Astrocyte of the cerebellum (primary cell): ENCODE measurements at regions not wholly inside any gene's neighbourhood (a gene's known extent, or its start where the extent isn't known, plus 50 kb on each side); places are given as distances from the start of the nearest gene placed in this dataset.
A peak's percentile ranks its signal among the peaks of the same experiment; 100 is the strongest.

ENCODE experiments used
- DNase-seq: peaks from one replicate; pipeline ENCODE4 v3.0.0-alpha.2; 2011; ENCODE audit warnings: low read depth
- H3K4me3 ChIP-seq: 2 replicates; pipeline ENCODE4 v1.5.1; 2011; ENCODE audit warnings: mild to moderate bottlenecking, low read depth, low read length, moderate library complexity
- in situ Hi-C: cut with HindIII; loops from 2 replicates; pipeline ENCODE4 v1.10.0; 2017; ENCODE audit warnings: low sequenced_read_pairs
- TF ChIP-seq, protein P1 (sequence below): IDR thresholded peaks from 2 replicates; pipeline ENCODE4 v1.5.1; 2012; ENCODE audit warnings: low read length, low read depth, moderate library complexity, mild to moderate bottlenecking; ENCODE audit errors: missing control alignments

GRCh38 chr4:35789899-35790574 lies 454.3 kb downstream of the ARAP2 start:
- DNase-seq: no peak
- TF ChIP-seq, protein P1, sequence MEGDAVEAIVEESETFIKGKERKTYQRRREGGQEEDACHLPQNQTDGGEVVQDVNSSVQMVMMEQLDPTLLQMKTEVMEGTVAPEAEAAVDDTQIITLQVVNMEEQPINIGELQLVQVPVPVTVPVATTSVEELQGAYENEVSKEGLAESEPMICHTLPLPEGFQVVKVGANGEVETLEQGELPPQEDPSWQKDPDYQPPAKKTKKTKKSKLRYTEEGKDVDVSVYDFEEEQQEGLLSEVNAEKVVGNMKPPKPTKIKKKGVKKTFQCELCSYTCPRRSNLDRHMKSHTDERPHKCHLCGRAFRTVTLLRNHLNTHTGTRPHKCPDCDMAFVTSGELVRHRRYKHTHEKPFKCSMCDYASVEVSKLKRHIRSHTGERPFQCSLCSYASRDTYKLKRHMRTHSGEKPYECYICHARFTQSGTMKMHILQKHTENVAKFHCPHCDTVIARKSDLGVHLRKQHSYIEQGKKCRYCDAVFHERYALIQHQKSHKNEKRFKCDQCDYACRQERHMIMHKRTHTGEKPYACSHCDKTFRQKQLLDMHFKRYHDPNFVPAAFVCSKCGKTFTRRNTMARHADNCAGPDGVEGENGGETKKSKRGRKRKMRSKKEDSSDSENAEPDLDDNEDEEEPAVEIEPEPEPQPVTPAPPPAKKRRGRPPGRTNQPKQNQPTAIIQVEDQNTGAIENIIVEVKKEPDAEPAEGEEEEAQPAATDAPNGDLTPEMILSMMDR: no peak
- no peak overlapping the region for H3K4me3 ChIP-seq
- in situ Hi-C loops: no loop called here

GRCh38 chr4:35793045-35793722 lies 451.1 kb downstream of the ARAP2 start:
- H3K4me3 ChIP-seq: no peak overlapping the region
- peak; percentile 11 for DNase-seq
- TF ChIP-seq, protein P1: no peak
- in situ Hi-C loops: no loop called here

GRCh38 chr4:35793766-35794165 lies 450.5 kb downstream of the ARAP2 start:
- in situ Hi-C loops: no loop called here
- TF ChIP-seq, protein P1: no peak
- no peak overlapping the region for H3K4me3 ChIP-seq
- no peak for DNase-seq

DNA sequence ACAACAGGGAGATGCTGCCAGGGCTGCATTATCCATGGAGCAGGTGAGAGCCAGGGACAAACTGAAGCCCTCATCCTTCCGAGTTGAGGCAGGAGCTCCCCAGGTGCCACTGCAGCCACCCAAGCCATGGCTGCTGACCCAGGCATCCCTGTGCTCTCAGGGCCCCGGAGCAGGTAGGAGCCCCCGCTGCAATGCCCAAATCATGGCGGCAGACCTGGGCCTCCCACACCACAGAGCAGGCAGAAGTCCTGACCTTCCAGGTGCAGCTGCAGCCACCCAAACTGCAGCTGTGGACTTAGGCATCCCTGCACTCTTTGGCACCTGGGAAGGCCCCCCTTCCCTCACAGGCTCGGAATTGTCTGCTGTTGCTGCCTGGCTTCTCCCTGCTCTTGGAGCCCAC lies 443.6 kb downstream of the ARAP2 start:
- in situ Hi-C loops: no loop called here
- H3K4me3 ChIP-seq: no peak overlapping the region
- TF ChIP-seq, protein P1: no peak
- DNase-seq: no peak

DNA sequence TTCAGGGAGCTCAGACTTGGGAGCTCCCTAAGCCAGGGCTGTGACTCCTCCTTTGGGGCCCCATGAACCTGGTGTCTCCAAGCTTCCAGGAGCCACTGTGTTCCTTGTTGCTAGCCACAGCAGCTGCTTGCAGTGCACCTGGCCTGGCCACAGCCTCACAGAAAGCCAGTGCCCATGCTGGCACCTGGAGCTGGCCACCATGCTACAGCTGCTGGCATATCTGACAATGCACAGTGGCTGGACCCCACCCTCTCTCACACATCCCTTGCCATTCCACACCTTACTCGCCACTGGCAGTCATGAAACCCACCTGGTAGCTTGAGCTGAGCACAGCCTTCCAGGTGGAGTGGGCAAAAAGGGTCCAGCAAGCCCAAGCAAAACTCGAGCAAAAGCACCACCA lies 441.7 kb downstream of the ARAP2 start:
- in situ Hi-C loops: no loop called here
- H3K4me3 ChIP-seq: no peak overlapping the region
- TF ChIP-seq, protein P1: no peak
- no peak for DNase-seq

- DNase-seq: no peak
- in situ Hi-C loops: no loop called here
- TF ChIP-seq, protein P1: no peak
- no peak overlapping the region for H3K4me3 ChIP-seq
Observed at GRCh38 chr4:35818520-35818919, 425.8 kb downstream of the ARAP2 start.
